NCI-H526 (cell line): ENCODE measurements at regions not wholly inside any gene's neighbourhood (a gene's known extent, or its start where the extent isn't known, plus 50 kb on each side); places are given as distances from the start of the nearest gene placed in this dataset.

Experiments used
- DNase-seq, 2 experiments: peaks; one replicate each; lab custom pipeline; 2025; lab: John Stamatoyannopoulos, UW

DNA sequence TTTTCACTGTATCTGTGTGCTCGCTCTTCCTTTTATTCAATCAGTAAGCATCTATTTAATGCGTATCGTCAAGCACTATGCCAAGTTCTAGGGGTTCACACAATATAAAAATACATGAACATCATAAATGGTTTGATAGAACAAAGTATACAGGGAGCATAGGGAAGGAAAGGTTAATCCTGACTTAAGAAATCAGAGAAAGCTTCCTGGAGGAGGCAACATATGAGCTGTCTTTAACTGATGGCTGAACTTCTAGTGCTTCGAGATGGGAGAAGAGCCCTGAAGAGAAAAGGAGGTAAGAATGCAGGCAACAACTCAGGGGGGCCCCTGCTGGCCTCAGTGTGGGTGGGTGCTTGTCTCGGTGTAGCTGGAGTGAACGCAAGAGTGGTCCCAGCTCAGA lies 63.6 kb upstream of the GALNT2 start:
- DNase-seq: no peak

DNA sequence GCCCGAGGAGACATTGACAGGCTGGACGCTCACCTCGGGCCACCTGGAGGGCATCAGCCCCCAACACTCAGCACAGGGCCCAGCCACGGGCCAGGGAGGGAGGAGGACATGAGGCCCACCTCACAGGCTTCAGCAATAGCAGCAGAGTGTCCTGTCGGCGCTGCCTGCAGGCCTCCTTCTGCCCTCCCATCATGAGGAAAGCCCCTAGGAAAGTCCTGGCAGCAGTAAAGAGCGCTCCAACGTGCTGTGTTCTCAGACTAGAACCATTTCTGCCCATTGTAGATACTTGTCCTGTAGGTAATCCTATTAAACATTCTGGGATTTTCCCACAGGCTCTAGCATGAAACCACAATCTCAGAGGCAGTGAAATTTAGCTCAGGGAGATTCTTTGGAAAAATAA lies 62.0 kb upstream of the GALNT2 start:
- DNase-seq: no peak

- no peak for DNase-seq
These were observed 58.3 kb upstream of the GALNT2 start for GRCh38 chr1:230008721-230009120.

GRCh38 chr1:230009611-230010313 lies 57.3 kb upstream of the GALNT2 start:
- no peak for DNase-seq

GRCh38 chr1:230010603-230011332 lies 56.3 kb upstream of the GALNT2 start:
- DNase-seq: no peak

GRCh38 chr1:230011333-230012092 lies 55.5 kb upstream of the GALNT2 start:
- DNase-seq: no peak

DNA sequence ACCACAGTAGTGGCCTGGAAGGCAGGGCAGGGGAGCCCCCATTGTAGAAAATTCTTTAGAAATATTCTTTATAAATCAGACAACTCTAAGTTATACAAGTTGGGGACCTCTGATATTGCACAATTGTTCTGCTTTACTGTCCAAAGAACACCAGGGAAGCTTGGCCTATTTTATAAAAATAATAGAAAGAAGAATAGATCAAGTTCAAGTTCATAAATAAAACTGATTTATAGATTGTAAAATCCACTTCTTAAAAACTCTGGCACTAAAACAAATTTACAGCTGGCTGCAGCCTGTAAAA lies 55.0 kb upstream of the GALNT2 start:
- DNase-seq: no peak

DNA sequence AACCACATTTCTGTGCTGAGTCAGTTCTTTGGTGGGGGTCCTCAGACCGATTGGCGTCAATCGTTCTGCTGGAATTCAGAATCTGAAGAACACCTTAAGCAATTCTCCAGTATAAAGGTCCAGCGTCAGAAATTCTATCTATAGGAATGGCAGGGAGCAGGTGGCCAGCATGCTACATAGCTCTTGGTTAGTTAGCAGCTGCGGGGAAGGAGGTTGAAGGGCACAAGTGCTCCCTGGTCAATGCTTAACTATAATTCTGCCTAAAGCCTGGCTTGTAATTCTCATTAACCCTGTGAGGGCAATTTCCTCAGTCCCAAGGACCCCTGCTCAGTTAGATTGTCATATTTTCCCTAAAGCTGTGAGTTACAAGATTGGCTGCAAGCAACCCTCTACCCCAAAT lies 54.3 kb upstream of the GALNT2 start:
- DNase-seq: no peak

GRCh38 chr1:230016159-230016558 lies 50.9 kb upstream of the GALNT2 start:
- no peak for DNase-seq
